GM19023 (cell line): ENCODE measurements at regions not wholly inside any gene's neighbourhood (a gene's known extent, or its start where the extent isn't known, plus 50 kb on each side); places are given as distances from the start of the nearest gene placed in this dataset.
"Not testable (repeated sequence)": the region's sequence is repeated elsewhere in the genome, so short reads cannot be mapped to it uniquely, and the experiment has no call there.

Experiments used
- ATAC-seq: cut with Tn5 transposase; IDR thresholded peaks from one replicate; pipeline ENCODE4 v1.9.1; 2021; ENCODE audit warnings: mild to moderate bottlenecking, moderate library complexity; ENCODE audit not compliant: unreplicated experiment

DNA sequence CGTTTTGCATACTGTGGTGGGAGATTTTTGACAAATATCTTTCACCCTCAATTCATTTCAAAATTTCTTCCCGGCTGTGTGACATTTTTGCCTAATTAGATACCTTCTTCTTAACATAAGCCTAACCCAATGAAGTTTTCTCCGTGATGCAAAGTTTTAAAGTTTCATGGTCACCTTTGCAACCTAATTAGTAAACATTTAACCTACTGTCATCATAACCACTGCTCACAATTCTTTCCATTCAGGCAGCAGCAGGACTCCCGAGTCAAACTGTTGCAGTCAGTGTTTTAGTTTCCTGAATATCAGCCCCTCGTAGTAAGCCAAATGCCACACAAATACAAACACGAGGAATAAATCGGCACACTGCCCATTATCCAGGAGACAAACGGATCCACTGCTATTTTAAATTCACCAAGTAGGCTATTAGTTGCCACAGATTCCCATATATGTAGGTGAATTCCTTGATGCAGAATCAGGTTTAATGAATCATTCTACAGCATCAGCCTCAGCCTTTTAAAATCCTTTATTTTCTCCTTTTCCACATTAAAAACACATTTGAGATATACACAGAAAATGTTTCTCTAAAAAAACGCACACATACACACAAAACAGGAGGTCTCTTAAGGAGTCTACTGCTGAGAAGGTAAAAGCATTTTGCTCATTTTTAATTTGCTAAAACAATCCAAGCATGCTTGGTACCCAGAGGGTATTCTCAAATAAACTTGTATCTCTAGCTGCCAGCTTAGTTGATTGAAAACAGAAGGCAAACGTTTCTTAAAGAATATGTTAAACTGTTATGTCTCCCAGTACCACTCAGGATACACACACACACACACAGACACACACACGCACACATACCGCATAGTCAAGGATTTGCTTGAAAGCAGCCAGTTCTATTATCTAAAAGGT lies 106.5 kb upstream of the KCTD1 start:
- no peak for ATAC-seq

DNA sequence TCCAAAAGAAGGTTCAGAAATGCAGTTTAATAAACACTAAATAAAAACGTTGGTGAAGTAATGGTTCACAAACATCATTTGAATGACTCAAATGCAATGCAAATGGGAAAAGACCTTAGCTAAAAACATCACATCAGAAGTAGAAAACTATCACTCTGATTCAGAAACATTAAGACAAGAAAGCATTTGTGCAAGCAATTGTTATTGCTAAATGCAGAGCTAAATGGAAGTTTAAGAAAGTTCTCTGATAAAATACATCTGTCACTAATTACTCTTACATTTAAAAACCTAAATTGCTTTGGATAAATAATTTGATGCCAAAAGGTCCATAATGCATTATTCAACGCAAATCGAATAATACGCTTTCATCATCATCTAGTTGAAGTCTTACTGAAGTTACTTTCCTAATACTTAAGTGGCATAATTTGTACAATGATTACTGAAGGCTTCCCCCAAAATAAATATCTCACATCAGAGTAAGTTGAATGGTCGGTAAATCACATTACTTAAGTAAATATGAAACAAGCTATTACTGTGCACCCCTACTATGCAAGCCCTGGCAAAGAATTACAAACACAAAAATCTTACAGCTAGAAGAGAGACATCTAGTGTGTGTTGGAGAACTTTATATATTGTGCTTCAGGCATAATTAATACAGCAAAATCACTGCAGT lies 105.7 kb upstream of the KCTD1 start:
- no peak for ATAC-seq

DNA sequence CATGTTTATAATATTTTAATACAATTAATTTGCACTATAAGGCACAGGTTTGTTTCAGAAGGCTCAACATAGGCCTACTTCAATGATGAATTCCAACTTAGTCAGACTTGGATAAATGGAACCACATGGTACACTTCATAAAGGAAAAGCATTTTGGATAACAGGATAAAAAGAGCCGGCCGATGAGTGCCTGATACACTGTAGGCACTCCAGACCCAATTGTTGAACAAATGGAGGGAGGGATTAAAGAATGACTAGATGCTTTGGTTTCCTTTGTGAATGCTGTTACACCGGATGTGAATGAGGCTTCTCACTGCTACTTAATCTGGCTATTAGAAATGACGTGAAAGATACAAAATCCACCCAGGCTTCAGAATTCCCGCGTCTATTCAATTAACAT lies 104.1 kb upstream of the KCTD1 start:
- ATAC-seq = no peak

- no peak for ATAC-seq
Measured at GRCh38 chr18:26650310-26651268, 102.2 kb upstream of the KCTD1 start.

- ATAC-seq = no peak
Measured at GRCh38 chr18:26649193-26649543, 100.8 kb upstream of the KCTD1 start.

- ATAC-seq = no peak
Measured at GRCh38 chr18:26648509-26649192, 100.3 kb upstream of the KCTD1 start.

DNA sequence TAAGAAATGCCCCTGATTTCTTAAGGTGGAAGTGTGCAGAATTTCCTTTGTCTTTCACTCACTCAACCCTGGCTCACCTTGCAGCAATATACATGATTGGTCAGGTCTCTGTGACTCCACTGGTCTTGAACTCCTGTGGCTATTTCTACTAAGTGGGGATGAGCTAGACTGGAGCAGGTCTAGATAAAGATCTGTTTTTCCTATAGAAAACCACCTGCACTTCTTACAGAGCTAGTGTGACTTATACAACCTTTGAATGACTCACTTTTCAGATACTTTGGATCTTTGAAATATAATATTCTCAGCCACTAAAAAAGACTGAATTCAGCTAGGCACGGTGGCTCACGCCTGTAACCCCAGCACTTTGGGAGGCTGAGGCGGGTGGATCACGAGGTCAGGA lies 98.5 kb upstream of the KCTD1 start:
- no peak for ATAC-seq

- no peak for ATAC-seq
Measured at GRCh38 chr18:26642440-26643348, 94.3 kb upstream of the KCTD1 start.

- ATAC-seq = no peak
Measured at GRCh38 chr18:26640541-26640940, 92.2 kb upstream of the KCTD1 start.

- ATAC-seq = no peak
Measured at GRCh38 chr18:26639149-26639548, 90.8 kb upstream of the KCTD1 start.

GRCh38 chr18:26637983-26638382 lies 89.6 kb upstream of the KCTD1 start:
- ATAC-seq = no peak

DNA sequence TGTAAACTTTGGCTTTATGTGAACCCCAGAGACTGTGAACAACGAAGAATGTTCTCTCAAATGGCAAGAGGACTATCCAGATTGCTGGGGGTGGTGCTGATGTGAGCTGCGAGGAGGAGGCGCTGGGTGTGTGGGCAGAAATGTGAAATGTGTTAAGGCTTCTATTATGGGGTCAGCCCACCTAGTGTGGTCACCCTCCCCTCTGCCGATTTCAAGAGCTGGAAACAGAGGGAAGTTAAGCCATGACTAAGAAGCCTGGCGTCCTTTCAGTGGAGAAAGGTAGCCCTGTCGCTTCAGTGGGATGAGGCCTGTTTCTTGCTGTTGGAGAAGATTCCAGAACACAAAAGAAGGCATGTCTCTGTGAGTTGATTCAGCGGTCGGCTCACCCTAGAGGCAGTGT lies 89.0 kb upstream of the KCTD1 start:
- no peak for ATAC-seq

DNA sequence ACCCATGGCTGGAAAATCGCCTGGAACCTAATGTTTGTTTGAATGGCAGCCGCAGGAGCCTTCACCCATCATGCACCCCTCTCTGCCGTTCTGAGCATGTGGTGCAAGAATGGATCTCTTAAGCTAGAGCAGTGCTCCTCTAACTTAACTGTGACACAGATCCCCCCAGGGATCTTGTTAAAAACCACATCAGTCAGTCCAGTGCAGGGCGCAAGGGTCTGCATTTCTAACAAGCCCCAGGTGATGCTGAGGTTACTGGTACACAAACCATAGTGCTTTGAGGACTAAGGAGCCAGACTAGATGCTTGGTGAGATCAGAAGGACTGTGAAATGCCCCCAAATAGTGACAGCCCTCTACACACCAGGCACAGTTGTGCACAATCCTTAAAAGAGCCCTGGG lies 87.1 kb upstream of the KCTD1 start:
- no peak for ATAC-seq

GRCh38 chr18:26634631-26635030 lies 86.3 kb upstream of the KCTD1 start:
- no peak for ATAC-seq

- ATAC-seq = no peak
Measured at GRCh38 chr18:26631135-26631534, 82.8 kb upstream of the KCTD1 start.

GRCh38 chr18:26630596-26630995 lies 82.2 kb upstream of the KCTD1 start:
- ATAC-seq = no peak

DNA sequence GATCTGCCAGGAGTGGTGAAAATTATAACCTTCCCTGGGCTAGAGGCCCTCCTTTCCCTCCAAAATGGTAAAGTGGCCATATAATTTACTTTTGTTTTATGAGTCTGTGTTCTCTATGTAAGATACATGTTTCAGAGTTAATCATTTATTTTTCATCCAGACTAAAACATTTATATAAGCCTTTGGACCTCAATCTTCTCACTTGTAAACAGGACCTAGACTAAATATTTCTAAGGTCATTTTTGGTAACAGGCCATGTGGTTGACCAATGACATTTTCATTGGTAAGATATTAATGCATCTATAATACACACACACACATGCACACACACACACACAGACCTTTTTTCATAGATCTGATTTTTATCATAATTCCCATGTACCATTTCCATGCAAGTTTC lies 79.7 kb upstream of the KCTD1 start:
- no peak for ATAC-seq

GRCh38 chr18:26624443-26624842 lies 76.1 kb upstream of the KCTD1 start:
- no peak for ATAC-seq

DNA sequence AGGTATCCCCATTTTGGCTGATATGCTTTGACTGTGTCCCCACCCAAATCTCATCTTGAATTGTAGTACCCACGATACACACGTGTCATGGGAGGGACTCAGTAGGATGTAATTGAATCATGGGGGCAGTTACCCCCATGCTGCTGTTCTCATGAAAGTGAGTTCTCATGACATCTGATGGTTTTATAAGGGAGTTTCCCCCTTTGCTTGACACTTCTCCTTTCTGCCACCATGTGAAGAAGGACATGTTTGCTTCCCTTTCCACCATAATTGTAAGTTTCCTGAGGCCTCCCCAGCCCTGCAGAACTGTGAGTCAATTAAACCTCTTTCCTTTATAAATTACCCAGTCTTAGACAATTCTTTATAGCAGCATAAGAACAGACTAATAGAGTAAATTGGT lies 75.0 kb upstream of the KCTD1 start:
- ATAC-seq = not testable (repeated sequence)
